ENCODE measurements at regions not wholly inside any gene's neighbourhood (a gene's known extent, or its start where the extent isn't known, plus 50 kb on each side); places are given as distances from the start of the nearest gene placed in this dataset.

GRCh38 chr5:66472010-66472409, 124.2 kb upstream of the MAST4 start:
- Mint-ChIP-seq H3K36me3 (no peaks in the 10 kb centered on the region), H3K27ac (no peak overlapping the region), H3K9me3 (peaks cover 0 to 10% (median 9%) of the 10 kb centered on the region in 3 donors), H3K4me3 (no peak overlapping the region), H3K4me1 (no peaks in the 10 kb centered on the region), H3K27me3 (peaks cover 0 to 4% of the 10 kb centered on the region in 2 donors)
- Histone ChIP-seq H3K4me3 (ENCODE audit: control insufficient read depth in 1 of 2, extremely low read depth in 1 of 2, low read length in 1 of 2) (no peak overlapping the region), H3K36me3 (ENCODE audit: control insufficient read depth in 2 of 2, extremely low read depth in 1 of 2, insufficient read depth in 1 of 2, low read length in 1 of 2) (no peaks in the 10 kb centered on the region), H3K27me3 (replicated peaks in 1 of 2; ENCODE audit: control insufficient read depth in 2 of 2, extremely low read depth in 1 of 2, insufficient read depth in 2 of 2, low read length in 1 of 2) (no peaks in the 10 kb centered on the region), H3K4me1 (ENCODE audit: control insufficient read depth in 1 of 2, extremely low read depth in 1 of 2, insufficient read depth in 2 of 2, low read length in 2 of 2) (no peaks in the 10 kb centered on the region), H3K9me3 (no peaks in the 10 kb centered on the region), H3K27ac (ENCODE audit: low read length) (no peak overlapping the region)
- no peak for ATAC-seq (replicated peaks in 1 of 4)
- no CpG with 5 or more reads among the region's 1 CpG for WGBS (ENCODE audit: insufficient coverage)
- ChIA-PET CTCF (no interaction called here), POLR2A (no interaction called here)
- DNase-seq, result no peak

- Histone ChIP-seq H3K4me1 (ENCODE audit: control insufficient read depth in 1 of 2, extremely low read depth in 1 of 2, insufficient read depth in 2 of 2, low read length in 2 of 2) (no peaks in the 10 kb centered on the region), H3K4me3 (ENCODE audit: control insufficient read depth in 1 of 2, extremely low read depth in 1 of 2, low read length in 1 of 2) (no peak overlapping the region), H3K27me3 (replicated peaks in 1 of 2; ENCODE audit: control insufficient read depth in 2 of 2, extremely low read depth in 1 of 2, insufficient read depth in 2 of 2, low read length in 1 of 2) (no peaks in the 10 kb centered on the region), H3K36me3 (ENCODE audit: control insufficient read depth in 2 of 2, extremely low read depth in 1 of 2, insufficient read depth in 1 of 2, low read length in 1 of 2) (no peaks in the 10 kb centered on the region), H3K27ac (ENCODE audit: low read length) (no peak overlapping the region), H3K9me3 (no peaks in the 10 kb centered on the region)
- ChIA-PET POLR2A (interaction anchor here in 1 of 2 donors (0.7 kb wide), 1 partner anchor 9 kb away, joined by 3 read pairs; no protein-coding TSS in a partner anchor), CTCF (no interaction called here)
- no peak for DNase-seq
- no CpG with 5 or more reads among the region's 4 CpGs for WGBS (ENCODE audit: insufficient coverage)
- Mint-ChIP-seq H3K9me3 (peaks cover 0 to under 1% (median under 1%) of the 10 kb centered on the region in 3 donors), H3K27me3 (peaks cover 0 to 4% of the 10 kb centered on the region in 2 donors), H3K4me3 (no peak overlapping the region), H3K4me1 (no peaks in the 10 kb centered on the region), H3K36me3 (no peaks in the 10 kb centered on the region), H3K27ac (no peak overlapping the region)
- no peak for ATAC-seq (replicated peaks in 1 of 4)
These were observed 120.5 kb upstream of the MAST4 start for GRCh38 chr5:66475731-66476130.

- H3K36me3 ChIP-seq (ENCODE audit: control insufficient read depth in 2 of 2, extremely low read depth in 1 of 2, insufficient read depth in 1 of 2, low read length in 1 of 2), result no peaks in the 10 kb centered on the region
- H3K9me3 ChIP-seq, result no peaks in the 10 kb centered on the region
- DNase-seq (no peak), ATAC-seq (replicated peaks in 1 of 4) (no peak)
- H3K27ac Mint-ChIP-seq, result no peak overlapping the region
- WGBS (ENCODE audit: insufficient coverage), result 75% methylated on average over 1 of the region's 2 CpGs
- peaks cover 2 to 4% of the 10 kb centered on the region in 2 donors for H3K27me3 Mint-ChIP-seq
- ChIA-PET POLR2A (no interaction called here), CTCF (no interaction called here)
- H3K4me3 Mint-ChIP-seq, result no peak overlapping the region
- peaks cover 0 to 4% of the 10 kb centered on the region in 2 experiments for H3K27me3 ChIP-seq (replicated peaks in 1 of 2; ENCODE audit: control insufficient read depth in 2 of 2, extremely low read depth in 1 of 2, insufficient read depth in 2 of 2, low read length in 1 of 2)
- no peaks in the 10 kb centered on the region for H3K36me3 Mint-ChIP-seq
- H3K4me1 ChIP-seq (ENCODE audit: control insufficient read depth in 1 of 2, extremely low read depth in 1 of 2, insufficient read depth in 2 of 2, low read length in 2 of 2), result no peaks in the 10 kb centered on the region
- H3K4me3 ChIP-seq (ENCODE audit: control insufficient read depth in 1 of 2, extremely low read depth in 1 of 2, low read length in 1 of 2), result no peak overlapping the region
- H3K27ac ChIP-seq (ENCODE audit: low read length), result no peak overlapping the region
- peaks cover 0 to 7% (median 0%) of the 10 kb centered on the region in 3 donors for H3K9me3 Mint-ChIP-seq
- H3K4me1 Mint-ChIP-seq, result no peaks in the 10 kb centered on the region
These were observed 118.6 kb upstream of the MAST4 start for GRCh38 chr5:66477596-66477995.

GRCh38 chr5:66494437-66494836, 101.8 kb upstream of the MAST4 start:
- 75% methylated on average over 5 of the region's 5 CpGs for WGBS (ENCODE audit: insufficient coverage)
- H3K4me3 Mint-ChIP-seq, result no peak overlapping the region
- no peak overlapping the region for H3K27ac ChIP-seq (ENCODE audit: low read length)
- H3K4me1 ChIP-seq (ENCODE audit: control insufficient read depth in 1 of 2, extremely low read depth in 1 of 2, insufficient read depth in 2 of 2, low read length in 2 of 2), result no peaks in the 10 kb centered on the region
- H3K36me3 Mint-ChIP-seq, result no peaks in the 10 kb centered on the region
- H3K36me3 ChIP-seq (ENCODE audit: control insufficient read depth in 2 of 2, extremely low read depth in 1 of 2, insufficient read depth in 1 of 2, low read length in 1 of 2), result no peaks in the 10 kb centered on the region
- no peak overlapping the region for H3K4me3 ChIP-seq (ENCODE audit: control insufficient read depth in 1 of 2, extremely low read depth in 1 of 2, low read length in 1 of 2)
- POLR2A ChIA-PET, result no interaction called here
- H3K27me3 ChIP-seq (replicated peaks in 1 of 2; ENCODE audit: control insufficient read depth in 2 of 2, extremely low read depth in 1 of 2, insufficient read depth in 2 of 2, low read length in 1 of 2), result peaks cover 0 to 3% of the 10 kb centered on the region in 2 experiments
- DNase-seq, result no peak
- no peaks in the 10 kb centered on the region for H3K4me1 Mint-ChIP-seq
- H3K9me3 Mint-ChIP-seq, result peaks cover 0 to under 1% (median 0%) of the 10 kb centered on the region in 3 donors
- no peak for ATAC-seq (replicated peaks in 1 of 4)
- no peaks in the 10 kb centered on the region for H3K27me3 Mint-ChIP-seq
- CTCF ChIA-PET, result no interaction called here
- no peak overlapping the region for H3K27ac Mint-ChIP-seq
- no peaks in the 10 kb centered on the region for H3K9me3 ChIP-seq

GRCh38 chr5:66498791-66499207, 97.4 kb upstream of the MAST4 start:
- ChIA-PET CTCF (no interaction called here), POLR2A (no interaction called here)
- WGBS (ENCODE audit: insufficient coverage), result 79% methylated on average over 2 of the region's 4 CpGs
- no peak for ATAC-seq (replicated peaks in 1 of 4)
- Mint-ChIP-seq H3K9me3 (no peaks in the 10 kb centered on the region), H3K4me1 (no peaks in the 10 kb centered on the region), H3K4me3 (no peak overlapping the region), H3K27ac (no peak overlapping the region), H3K36me3 (no peaks in the 10 kb centered on the region), H3K27me3 (no peaks in the 10 kb centered on the region)
- no peak overlapping the region for H3K4me3 ChIP-seq (ENCODE audit: control insufficient read depth in 1 of 2, extremely low read depth in 1 of 2, low read length in 1 of 2)
- no peaks in the 10 kb centered on the region for H3K4me1 ChIP-seq (ENCODE audit: control insufficient read depth in 1 of 2, extremely low read depth in 1 of 2, insufficient read depth in 2 of 2, low read length in 2 of 2)
- H3K27ac ChIP-seq (ENCODE audit: low read length), result no peak overlapping the region
- no peak for DNase-seq
- H3K36me3 ChIP-seq (ENCODE audit: control insufficient read depth in 2 of 2, extremely low read depth in 1 of 2, insufficient read depth in 1 of 2, low read length in 1 of 2), result no peaks in the 10 kb centered on the region
- peaks cover 0 to 7% of the 10 kb centered on the region in 2 experiments for H3K27me3 ChIP-seq (replicated peaks in 1 of 2; ENCODE audit: control insufficient read depth in 2 of 2, extremely low read depth in 1 of 2, insufficient read depth in 2 of 2, low read length in 1 of 2)
- no peaks in the 10 kb centered on the region for H3K9me3 ChIP-seq

GRCh38 chr5:66503203-66503789, 92.9 kb upstream of the MAST4 start:
- 95% methylated on average over 22 of the region's 30 CpGs for WGBS (ENCODE audit: insufficient coverage)
- H3K27me3 ChIP-seq (replicated peaks in 1 of 2; ENCODE audit: control insufficient read depth in 2 of 2, extremely low read depth in 1 of 2, insufficient read depth in 2 of 2, low read length in 1 of 2), result peaks cover 0 to 7% of the 10 kb centered on the region in 2 experiments
- no peaks in the 10 kb centered on the region for H3K4me1 ChIP-seq (ENCODE audit: control insufficient read depth in 1 of 2, extremely low read depth in 1 of 2, insufficient read depth in 2 of 2, low read length in 2 of 2)
- no peaks in the 10 kb centered on the region for H3K4me1 Mint-ChIP-seq
- H3K27ac ChIP-seq (ENCODE audit: low read length), result no peak overlapping the region
- ChIA-PET CTCF (no interaction called here), POLR2A (interaction anchor here in 1 of 2 donors (0.8 kb wide), 1 partner anchor 13 kb away, joined by 3 read pairs; no protein-coding TSS in a partner anchor)
- H3K4me3 Mint-ChIP-seq, result no peak overlapping the region
- H3K27ac Mint-ChIP-seq, result no peak overlapping the region
- DNase-seq (no peak), ATAC-seq (replicated peaks in 1 of 4) (no peak)
- no peaks in the 10 kb centered on the region for H3K9me3 ChIP-seq
- no peaks in the 10 kb centered on the region for H3K36me3 Mint-ChIP-seq
- no peaks in the 10 kb centered on the region for H3K36me3 ChIP-seq (ENCODE audit: control insufficient read depth in 2 of 2, extremely low read depth in 1 of 2, insufficient read depth in 1 of 2, low read length in 1 of 2)
- H3K9me3 Mint-ChIP-seq, result no peaks in the 10 kb centered on the region
- no peaks in the 10 kb centered on the region for H3K27me3 Mint-ChIP-seq
- H3K4me3 ChIP-seq (ENCODE audit: control insufficient read depth in 1 of 2, extremely low read depth in 1 of 2, low read length in 1 of 2), result no peak overlapping the region

- DNase-seq, result no peak
These were observed 89.1 kb upstream of the MAST4 start for GRCh38 chr5:66507106-66507505.

More at GRCh38 chr5:66507106-66507505, 89.1 kb upstream of the MAST4 start:
- Mint-ChIP-seq H3K36me3 (no peaks in the 10 kb centered on the region), H3K9me3 (no peaks in the 10 kb centered on the region), H3K4me1 (no peaks in the 10 kb centered on the region), H3K27ac (no peak overlapping the region), H3K27me3 (peaks cover 0 to 1% of the 10 kb centered on the region in 2 donors), H3K4me3 (no peak overlapping the region)
- Histone ChIP-seq H3K4me3 (ENCODE audit: control insufficient read depth in 1 of 2, extremely low read depth in 1 of 2, low read length in 1 of 2) (no peak overlapping the region), H3K4me1 (ENCODE audit: control insufficient read depth in 1 of 2, extremely low read depth in 1 of 2, insufficient read depth in 2 of 2, low read length in 2 of 2) (no peaks in the 10 kb centered on the region), H3K27ac (ENCODE audit: low read length) (no peak overlapping the region), H3K36me3 (ENCODE audit: control insufficient read depth in 2 of 2, extremely low read depth in 1 of 2, insufficient read depth in 1 of 2, low read length in 1 of 2) (no peaks in the 10 kb centered on the region), H3K9me3 (no peaks in the 10 kb centered on the region), H3K27me3 (replicated peaks in 1 of 2; ENCODE audit: control insufficient read depth in 2 of 2, extremely low read depth in 1 of 2, insufficient read depth in 2 of 2, low read length in 1 of 2) (peaks cover 0 to 5% of the 10 kb centered on the region in 2 experiments)
- WGBS (ENCODE audit: insufficient coverage), result 100% methylated on average over 1 of the region's 2 CpGs
- CTCF ChIA-PET, result no interaction called here
- ATAC-seq (replicated peaks in 1 of 4), result no peak
- POLR2A ChIA-PET, result no interaction called here
